H7 (cell line): ENCODE measurements at regions not wholly inside any gene's neighbourhood (a gene's known extent, or its start where the extent isn't known, plus 50 kb on each side); places are given as distances from the start of the nearest gene placed in this dataset.
"Not testable (repeated sequence)": the region's sequence is repeated elsewhere in the genome, so short reads cannot be mapped to it uniquely, and the experiment has no call there.

Experiments
- DNase-seq: peaks from one replicate; pipeline ENCODE4 v3.0.0; 2012
- H3K27me3 ChIP-seq: 2 replicates; pipeline ENCODE4 v1.6.0; 2011; ENCODE audit warnings: mild to moderate bottlenecking, low read length; ENCODE audit not compliant: control insufficient read depth, insufficient read depth
- H3K36me3 ChIP-seq: replicated peaks from 2 replicates; pipeline ENCODE4 v1.5.1; 2011; ENCODE audit warnings: low read length; ENCODE audit not compliant: control insufficient read depth, insufficient read depth
- H3K4me3 ChIP-seq: 2 replicates; pipeline ENCODE4 v1.5.1; 2011; ENCODE audit warnings: low read depth, mild to moderate bottlenecking, control low read depth, low read length, moderate library complexity; ENCODE audit not compliant: insufficient read depth

- no peak for DNase-seq
- Histone ChIP-seq H3K4me3 (no peak overlapping the region), H3K36me3 (no peaks in the 10 kb centered on the region), H3K27me3 (no peaks in the 10 kb centered on the region)
Measured at GRCh38 chr17:52604105-52604504, 445.6 kb upstream of the CA10 start.

DNA sequence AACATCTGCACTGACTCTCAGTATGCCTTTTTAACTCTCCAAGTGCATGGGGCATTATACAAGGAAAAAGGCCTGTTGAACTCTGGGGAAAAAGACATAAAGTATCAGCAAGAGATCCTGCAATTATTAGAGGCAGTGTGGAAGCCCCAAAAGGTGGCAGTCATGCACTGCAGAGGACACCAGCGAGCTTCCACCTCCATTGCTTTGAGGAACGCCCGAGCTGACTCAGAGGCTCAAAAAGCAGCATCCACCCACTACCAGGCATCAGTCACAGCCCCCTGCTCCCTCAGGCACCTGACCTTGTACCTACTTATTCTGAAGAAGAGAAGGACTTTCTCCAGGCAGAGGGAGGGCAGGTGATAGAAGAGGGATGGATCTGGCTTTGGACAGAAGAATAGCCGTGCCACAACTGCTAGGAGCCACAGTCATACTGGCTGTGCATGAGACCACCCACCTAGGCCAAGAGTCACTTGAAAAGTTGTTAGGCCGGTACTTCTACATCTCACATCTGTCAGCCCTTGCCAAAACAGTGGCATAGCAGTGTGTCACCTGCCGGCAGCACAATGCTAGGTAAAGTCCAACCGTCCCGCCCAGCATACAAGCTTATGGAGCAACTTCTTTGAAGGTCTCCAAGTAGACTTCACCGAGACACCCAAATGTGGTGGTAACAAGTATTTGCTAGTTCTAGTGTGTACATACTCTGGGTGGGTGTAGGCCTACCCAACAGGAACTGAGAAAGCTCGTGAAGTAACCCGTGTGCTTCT lies 439.1 kb upstream of the CA10 start:
- not testable (repeated sequence) for H3K36me3 ChIP-seq, H3K4me3 ChIP-seq, H3K27me3 ChIP-seq, DNase-seq

DNA sequence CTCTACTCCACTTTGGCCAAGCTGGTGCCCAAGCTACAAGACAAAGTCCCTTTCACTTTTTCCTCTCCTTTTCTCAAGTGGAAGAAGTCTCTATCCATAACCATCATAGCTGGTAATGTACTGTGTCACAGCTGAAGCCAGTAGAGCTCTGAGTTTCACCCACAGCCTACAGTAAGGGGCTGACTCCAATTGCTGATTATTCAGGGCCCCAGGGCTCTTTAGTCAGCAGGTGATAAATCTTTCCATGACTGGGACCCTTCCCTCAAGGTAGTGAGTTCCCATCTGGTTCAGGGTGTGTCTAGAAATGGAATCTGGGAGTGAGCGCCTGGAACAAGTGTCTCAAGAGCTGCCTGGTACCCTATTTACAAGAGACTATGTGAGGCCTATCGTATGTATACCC lies 436.0 kb upstream of the CA10 start:
- DNase-seq = no peak
- Histone ChIP-seq H3K36me3 (no peaks in the 10 kb centered on the region), H3K4me3 (no peak overlapping the region), H3K27me3 (no peaks in the 10 kb centered on the region)

- Histone ChIP-seq H3K36me3 (no peaks in the 10 kb centered on the region), H3K4me3 (no peak overlapping the region), H3K27me3 (no peaks in the 10 kb centered on the region)
- no peak for DNase-seq
Measured at GRCh38 chr17:52546990-52547389, 388.5 kb upstream of the CA10 start.

DNA sequence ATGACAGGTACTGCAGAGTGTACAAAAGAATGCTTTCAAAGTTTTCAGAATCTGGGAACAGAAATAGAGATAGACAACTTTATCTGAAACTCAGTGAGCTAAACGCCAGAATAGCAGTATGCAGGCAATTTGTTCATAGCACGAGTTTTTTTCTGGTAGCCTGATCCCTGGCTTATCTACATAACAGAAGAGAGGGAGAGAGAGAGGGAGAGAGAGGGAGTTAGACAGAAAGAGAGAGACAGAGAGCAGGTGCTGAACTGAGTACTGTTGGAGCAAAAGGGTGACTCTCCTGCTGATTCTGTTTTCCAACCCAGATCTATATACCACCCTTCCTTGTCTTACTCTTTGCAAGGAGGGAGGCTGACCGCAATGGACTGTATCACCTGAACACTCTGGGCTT lies 388.0 kb upstream of the CA10 start:
- H3K36me3 ChIP-seq = no peaks in the 10 kb centered on the region
- DNase-seq = no peak
- no peak overlapping the region for H3K4me3 ChIP-seq
- no peaks in the 10 kb centered on the region for H3K27me3 ChIP-seq

GRCh38 chr17:52537421-52537820 lies 378.9 kb upstream of the CA10 start:
- Histone ChIP-seq H3K36me3 (no peaks in the 10 kb centered on the region), H3K4me3 (no peak overlapping the region), H3K27me3 (no peaks in the 10 kb centered on the region)
- no peak for DNase-seq

- no peaks in the 10 kb centered on the region for H3K27me3 ChIP-seq
- H3K36me3 ChIP-seq = no peaks in the 10 kb centered on the region
- H3K4me3 ChIP-seq = no peak overlapping the region
- DNase-seq = no peak
Measured at GRCh38 chr17:52536489-52536888, 378.0 kb upstream of the CA10 start.

DNA sequence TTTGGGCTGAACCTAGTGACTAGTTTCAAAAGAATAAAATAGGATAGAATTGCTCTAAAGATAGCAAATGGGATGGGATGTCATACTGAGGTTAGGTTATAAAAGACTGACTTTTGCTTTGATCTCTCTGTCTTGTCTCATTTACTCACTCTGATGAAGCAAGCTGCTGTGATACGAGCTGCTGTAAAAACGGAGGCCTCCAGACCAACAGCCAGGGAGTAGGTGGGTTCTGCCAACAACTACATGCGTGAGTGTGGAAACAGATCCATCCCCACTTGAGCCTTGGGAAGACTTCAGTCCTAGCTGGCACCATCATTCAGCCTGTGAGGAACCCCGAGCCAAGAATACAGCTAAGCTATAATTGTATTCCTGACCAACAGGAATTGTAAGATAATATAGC lies 373.9 kb upstream of the CA10 start:
- DNase-seq = no peak
- H3K27me3 ChIP-seq = no peaks in the 10 kb centered on the region
- no peaks in the 10 kb centered on the region for H3K36me3 ChIP-seq
- no peak overlapping the region for H3K4me3 ChIP-seq

- no peak for DNase-seq
- no peaks in the 10 kb centered on the region for H3K36me3 ChIP-seq
- no peaks in the 10 kb centered on the region for H3K27me3 ChIP-seq
Measured at GRCh38 chr17:52524096-52524637, 365.7 kb upstream of the CA10 start.

DNA sequence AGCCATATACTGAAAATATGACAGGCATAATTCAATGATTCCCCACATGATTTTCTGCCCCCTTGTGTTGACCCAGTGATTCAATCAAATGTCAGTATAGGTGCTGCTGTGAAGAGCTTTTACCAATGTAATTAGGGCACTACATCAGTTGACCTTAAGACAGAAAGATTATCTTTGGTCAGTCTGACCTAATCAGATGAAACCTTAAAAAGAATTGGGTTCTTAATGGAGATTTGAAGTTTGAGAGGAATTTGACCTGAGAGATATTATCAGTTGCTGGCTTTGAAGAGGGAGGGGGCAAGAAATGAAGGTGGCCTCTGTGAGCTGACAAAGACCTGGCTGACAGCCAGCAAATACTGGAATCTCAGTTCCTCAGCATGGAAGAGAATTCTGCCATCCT lies 358.7 kb upstream of the CA10 start:
- Histone ChIP-seq H3K4me3 (no peak overlapping the region), H3K27me3 (no peaks in the 10 kb centered on the region)
- no peak for DNase-seq

More at GRCh38 chr17:52524096-52524637, 365.7 kb upstream of the CA10 start:
- no peak overlapping the region for H3K4me3 ChIP-seq

DNA sequence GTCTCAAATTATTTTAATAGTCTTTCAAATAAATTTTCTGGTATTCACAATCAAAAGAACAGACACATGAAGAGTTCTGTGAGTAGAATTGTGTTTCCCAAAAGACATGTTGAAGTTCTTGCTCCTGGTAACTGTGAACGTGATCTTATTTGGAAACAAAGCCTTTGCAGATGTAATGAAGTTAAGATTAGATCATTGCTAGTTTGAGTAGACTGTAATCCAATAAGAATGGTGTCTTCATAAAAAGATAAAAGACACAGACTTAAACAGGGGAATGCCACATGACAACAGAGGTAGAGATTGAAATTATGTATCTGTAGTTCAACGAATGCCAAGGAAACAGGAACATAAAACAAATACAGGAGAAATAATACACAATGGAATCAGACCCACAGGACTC lies 357.4 kb upstream of the CA10 start:
- Histone ChIP-seq H3K36me3 (no peaks in the 10 kb centered on the region), H3K27me3 (no peaks in the 10 kb centered on the region), H3K4me3 (no peak overlapping the region)
- no peak for DNase-seq

More for the DNA sequence above, 358.7 kb upstream of the CA10 start:
- no peaks in the 10 kb centered on the region for H3K36me3 ChIP-seq

- no peak for DNase-seq
- H3K36me3 ChIP-seq = no peaks in the 10 kb centered on the region
- no peak overlapping the region for H3K4me3 ChIP-seq
- no peaks in the 10 kb centered on the region for H3K27me3 ChIP-seq
Measured at GRCh38 chr17:52505601-52506000, 347.1 kb upstream of the CA10 start.

DNA sequence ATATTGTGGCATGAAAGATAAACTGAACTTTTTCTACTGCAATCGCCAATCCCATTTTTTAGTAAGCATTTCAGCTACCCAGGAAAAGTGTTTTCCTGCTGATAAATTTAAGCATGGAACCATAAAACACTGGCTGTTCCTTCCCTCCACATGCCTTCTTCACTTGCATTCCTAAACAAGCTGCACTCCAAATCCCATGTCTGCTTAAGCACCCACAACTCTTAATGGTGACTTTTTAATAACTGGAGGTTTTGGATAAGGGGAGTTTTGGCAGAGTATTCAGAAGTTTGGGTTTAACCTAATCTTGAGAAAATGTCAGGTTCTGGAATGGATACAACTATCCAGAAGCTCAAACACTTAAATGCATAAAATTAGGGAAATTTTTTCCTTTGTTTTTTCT lies 345.6 kb upstream of the CA10 start:
- no peaks in the 10 kb centered on the region for H3K27me3 ChIP-seq
- H3K4me3 ChIP-seq = no peak overlapping the region
- no peaks in the 10 kb centered on the region for H3K36me3 ChIP-seq
- DNase-seq = no peak

- Histone ChIP-seq H3K4me3 (no peak overlapping the region), H3K36me3 (no peaks in the 10 kb centered on the region), H3K27me3 (no peaks in the 10 kb centered on the region)
- DNase-seq = no peak
Measured at GRCh38 chr17:52495646-52496045, 337.1 kb upstream of the CA10 start.

- DNase-seq = no peak
- Histone ChIP-seq H3K27me3 (no peaks in the 10 kb centered on the region), H3K36me3 (no peaks in the 10 kb centered on the region), H3K4me3 (no peak overlapping the region)
Measured at GRCh38 chr17:52482271-52482670, 323.8 kb upstream of the CA10 start.
